ENCODE measurements at regions not wholly inside any gene's neighbourhood (a gene's known extent, or its start where the extent isn't known, plus 50 kb on each side); places are given as distances from the start of the nearest gene placed in this dataset.
A peak's percentile ranks its signal among the peaks of the same experiment; 100 is the strongest.
"Not testable (repeated sequence)": the region's sequence is repeated elsewhere in the genome, so short reads cannot be mapped to it uniquely, and the experiment has no call there.

DNA sequence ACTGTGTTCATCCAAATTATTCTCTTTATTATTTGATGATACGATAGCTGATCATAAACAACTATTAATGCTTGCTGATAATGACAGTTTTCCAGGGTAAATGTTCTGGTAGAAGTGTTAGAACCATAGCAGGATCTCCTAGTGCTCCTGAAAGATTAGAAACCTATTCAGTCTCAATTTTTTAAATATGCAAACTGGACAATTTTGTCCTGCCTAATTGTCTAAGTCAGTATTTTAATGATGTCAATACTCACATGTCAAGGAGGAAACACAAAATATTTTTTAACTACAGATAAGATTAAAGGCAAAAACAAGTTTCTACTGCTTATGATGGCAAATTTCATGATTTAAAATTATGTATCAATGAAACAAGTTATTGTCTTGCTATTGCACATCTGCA is 233.9 kb downstream of the RFPL4B start:
- DNase-seq (ENCODE audit: low spot score), result no peak

DNA sequence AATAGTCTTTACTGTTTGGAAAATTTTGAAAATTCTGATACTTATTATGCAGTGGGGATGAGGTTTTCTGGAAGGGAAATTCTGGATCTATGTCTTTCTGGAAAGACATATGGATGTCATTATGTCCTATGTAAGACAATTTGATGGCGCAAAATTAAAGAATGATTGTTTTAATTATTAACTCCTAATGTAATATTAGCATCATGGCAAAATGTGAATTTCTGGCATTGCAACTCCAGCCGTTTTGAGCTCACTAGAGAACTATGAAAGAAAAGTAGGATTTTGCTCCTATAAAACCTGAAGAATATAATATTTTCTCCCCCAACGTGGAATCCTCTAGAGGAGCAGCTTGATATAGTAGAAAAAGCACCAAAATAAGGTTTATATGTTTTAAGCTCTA is 243.2 kb downstream of the RFPL4B start:
- DNase-seq (ENCODE audit: low spot score), result no peak

DNA sequence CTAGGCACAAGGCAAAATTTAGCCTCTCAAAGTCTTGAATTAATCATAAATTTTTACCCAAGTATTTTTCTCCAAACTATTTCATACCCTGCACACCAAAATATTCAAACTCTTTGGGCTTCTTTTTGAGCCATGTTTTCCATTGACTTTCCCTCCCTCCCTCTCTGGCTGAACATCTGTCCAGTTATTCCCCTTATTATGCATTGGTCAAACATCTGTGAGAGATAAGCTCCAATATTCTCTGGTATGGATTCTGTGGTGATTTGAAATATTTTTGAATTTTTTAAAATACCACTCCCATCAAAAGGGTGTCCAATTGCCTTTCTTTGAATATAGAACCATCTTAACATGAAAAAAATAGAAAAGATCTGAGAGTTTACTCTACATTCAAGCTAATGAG is 244.2 kb downstream of the RFPL4B start:
- DNase-seq (ENCODE audit: low spot score), result no peak

DNA sequence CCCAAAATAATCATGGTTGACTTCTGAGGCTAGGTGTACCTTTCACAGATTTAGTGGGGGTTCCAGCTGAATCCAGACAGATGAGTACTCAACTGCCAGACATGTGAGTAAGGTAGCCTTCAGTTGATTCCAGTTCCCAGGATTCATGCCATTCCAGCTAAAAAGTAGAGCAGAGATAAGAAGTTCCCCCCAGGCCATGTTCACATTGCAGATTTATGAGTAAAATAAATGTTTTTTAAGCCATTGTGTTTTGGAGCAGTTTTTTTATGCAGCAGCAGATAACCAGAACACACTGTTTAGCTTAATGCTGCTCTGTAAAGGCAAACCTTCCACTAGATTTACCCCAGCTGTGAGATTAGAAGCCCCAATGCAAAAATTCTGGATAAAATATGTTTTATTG is 245.0 kb downstream of the RFPL4B start:
- no peak for DNase-seq (ENCODE audit: low spot score)

DNA sequence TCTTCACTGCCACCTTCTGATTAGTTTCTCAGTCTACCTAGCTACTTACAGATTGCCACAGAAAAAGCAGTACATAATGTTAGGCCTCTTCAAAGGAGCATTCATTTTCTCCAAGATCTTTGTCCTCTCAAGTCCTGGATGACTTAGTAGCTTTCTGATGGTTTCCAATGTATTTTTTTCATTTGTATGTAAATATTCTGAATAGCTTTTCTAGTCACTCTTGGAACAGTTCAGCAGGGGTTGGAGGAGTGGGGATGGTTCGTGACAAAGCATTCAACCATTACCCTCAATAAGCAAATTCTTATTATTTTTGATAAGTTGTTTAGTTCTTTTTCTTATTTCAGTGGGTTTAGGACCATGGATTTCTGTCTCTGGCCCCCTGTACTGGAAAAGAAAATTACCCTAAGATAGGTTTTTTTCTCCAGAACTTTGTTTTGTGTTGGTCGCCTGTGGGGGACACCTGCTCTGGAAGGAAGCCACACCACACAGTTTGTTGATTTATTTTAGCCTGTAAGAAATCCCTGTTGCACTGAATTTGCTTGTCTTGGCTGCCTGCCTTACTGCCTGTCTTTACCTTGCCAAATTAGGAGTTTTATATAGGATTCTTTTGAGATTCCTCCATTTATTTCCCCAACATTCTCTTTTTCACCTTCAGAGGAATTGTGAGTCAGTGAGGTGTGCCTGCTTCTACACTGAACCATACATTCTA is 247.9 kb downstream of the RFPL4B start:
- DNase-seq (ENCODE audit: low spot score), result no peak

DNA sequence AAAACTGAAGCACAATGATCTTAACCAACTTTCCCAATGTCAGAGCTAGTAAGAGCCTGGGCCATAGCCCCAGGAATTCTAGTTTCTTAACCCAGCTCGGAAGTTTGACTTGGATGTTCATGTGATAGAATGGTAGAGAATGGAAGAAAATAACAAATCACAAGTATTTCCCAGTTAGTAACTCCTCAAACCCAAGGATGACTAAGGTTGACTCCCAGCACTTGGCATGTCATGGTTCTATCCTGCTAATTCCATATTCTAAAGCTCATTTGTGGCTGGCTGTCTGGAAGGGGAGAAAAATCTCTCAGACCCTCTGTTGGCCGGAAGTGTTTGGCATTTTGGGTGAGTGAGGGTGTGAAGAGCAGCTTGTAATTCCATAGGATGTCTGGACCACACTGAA is 248.7 kb downstream of the RFPL4B start:
- DNase-seq (ENCODE audit: low spot score), result no peak

DNA sequence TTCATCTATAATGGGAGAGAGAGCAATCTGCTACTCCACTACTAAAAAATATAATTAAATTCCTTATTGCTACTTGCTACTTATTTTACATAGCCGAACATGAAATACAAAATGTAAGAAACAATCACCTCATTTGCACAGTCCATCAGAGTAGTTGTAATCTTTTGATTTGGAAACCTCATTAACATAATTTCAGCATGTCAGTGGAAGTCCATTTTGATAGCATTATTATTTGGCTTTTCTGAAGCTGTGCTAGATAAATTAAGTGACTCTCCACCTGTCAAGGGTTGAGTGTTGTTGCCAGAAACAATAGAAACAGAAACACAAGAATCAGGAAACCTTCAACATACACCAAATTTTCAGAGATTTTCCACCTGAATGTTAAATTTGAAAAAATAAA is 250.0 kb downstream of the RFPL4B start:
- no peak for DNase-seq (ENCODE audit: low spot score)

DNA sequence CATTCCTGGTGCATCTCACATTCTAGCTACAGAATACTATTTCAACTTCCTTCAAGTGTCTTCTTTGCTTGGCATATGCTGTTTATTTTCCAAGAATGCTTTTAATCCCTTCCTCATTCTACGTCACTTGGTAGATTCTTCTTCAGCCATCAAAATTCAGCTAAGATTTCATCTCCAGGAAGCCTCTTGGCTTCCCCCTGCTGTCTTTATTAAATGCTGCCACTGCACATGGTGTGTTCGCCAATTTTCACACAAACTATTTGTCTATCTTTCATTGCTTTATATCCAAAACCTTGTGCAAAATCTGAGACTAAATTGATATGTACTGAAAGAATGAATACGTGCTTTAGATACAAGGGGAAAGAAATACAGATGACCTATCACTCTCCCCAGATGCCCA is 253.0 kb downstream of the RFPL4B start:
- no peak for DNase-seq (ENCODE audit: low spot score)

DNA sequence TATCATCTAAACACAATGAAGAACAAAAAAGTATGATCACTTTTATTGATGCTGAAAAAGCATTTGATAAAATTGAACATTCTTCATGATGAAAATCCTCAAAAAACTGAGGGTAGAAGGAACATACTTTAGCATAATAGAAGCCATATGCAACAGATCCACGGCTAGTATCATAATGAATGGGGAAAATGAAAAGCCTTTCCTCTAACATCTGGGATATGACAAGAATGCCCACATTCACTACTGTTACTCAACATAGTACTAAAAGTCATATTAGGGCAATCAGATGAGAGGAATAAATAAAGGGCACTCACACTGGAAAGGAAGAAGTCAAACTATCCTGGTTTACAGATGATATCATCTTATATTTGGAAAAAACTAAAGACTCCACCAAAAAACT is 256.6 kb downstream of the RFPL4B start:
- DNase-seq (ENCODE audit: low spot score), result no peak

DNA sequence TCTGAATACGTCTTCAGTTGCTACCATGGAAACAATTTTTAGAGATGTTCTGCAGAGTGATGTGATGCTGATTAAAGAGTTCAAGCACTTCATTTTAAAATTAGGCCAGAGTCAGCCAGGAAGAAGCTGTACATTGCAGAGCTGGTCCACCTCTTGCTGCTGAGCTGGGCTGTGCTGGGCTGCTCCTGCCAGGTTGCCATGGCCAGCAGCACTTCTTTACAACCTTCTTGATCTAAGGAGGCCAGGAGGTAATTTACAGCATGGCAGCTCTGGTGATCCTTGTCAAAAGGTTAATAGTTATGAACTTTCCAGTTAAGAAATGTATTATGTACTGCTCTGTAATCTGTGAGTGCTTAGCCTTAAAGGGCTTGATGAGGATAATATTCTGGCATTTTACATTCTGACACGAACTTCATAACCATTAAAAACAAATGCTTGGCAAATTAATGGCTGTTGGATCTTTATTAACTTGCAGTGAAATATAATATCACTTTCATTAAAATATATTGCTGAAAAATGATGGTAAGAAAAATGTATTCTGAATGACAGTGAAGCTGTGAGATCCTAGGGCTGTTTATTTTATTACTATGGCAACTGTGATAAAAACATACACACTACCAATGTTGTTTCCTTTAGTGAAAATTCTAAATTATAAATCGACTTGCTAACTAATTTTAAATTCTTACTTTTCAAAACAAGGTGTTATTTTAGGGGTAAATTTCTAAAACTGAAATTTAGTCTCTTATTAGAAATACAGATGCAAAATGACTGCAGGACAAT is 259.7 kb downstream of the RFPL4B start:
- DNase-seq (ENCODE audit: low spot score), result no peak

DNA sequence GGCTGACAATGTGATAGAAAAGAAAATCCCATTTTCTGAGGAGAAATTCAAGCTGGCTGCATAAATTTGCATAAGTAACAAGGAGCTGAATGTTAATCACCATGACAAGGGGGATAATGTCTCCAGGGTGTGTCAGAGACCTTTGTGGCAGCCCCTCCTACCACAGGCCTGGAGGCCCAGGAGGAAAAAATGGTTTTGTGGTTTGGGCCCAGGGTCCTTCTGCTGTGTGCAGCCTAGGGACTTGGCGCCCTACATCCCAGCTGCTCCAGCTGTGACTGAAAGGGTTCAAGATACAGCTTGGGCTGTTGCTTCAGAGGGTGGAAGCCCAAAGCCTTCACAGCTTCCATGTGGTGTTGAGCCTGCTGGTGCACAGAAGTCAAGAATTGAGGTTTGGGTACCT is 261.8 kb downstream of the RFPL4B start:
- not testable (repeated sequence) for DNase-seq (ENCODE audit: low spot score)

DNA sequence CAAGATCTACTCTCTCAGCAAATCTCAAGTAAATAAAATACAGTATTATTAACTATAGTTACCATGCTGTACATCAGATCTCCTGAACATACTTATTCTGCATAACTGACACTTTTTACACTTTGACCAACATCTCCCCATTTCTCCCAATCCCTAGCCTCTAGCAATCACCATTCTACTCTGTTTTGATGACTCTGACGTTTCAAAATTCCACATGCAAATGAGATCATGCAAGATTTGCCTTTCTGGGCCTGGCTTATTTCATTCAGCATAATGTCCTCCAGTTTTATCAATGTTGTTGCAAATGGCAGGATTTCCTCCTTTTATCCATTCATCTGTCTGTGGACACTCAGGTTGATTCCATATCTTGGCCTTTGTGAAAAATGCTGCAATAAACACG is 266.3 kb downstream of the RFPL4B start:
- no peak for DNase-seq (ENCODE audit: low spot score)

DNA sequence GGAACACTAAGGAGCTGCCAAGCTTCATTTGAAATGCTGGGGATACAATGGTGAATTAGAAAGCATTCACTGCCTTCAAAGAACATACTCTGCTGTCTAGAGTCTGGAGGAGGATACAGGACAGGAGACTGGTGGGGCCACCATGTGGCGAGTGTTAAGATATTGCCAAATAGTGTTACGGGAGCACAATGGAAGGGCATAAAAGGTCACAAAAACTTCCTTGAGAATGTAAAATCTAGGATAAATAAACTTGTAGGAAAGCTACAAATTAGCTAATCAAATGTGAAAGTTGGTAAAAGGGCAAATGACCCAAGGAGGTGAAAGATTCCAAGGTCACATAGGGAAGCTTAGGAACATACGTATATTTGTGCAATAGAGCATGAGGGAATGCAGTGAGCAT is 271.7 kb downstream of the RFPL4B start:
- DNase-seq (ENCODE audit: low spot score), result no peak

DNA sequence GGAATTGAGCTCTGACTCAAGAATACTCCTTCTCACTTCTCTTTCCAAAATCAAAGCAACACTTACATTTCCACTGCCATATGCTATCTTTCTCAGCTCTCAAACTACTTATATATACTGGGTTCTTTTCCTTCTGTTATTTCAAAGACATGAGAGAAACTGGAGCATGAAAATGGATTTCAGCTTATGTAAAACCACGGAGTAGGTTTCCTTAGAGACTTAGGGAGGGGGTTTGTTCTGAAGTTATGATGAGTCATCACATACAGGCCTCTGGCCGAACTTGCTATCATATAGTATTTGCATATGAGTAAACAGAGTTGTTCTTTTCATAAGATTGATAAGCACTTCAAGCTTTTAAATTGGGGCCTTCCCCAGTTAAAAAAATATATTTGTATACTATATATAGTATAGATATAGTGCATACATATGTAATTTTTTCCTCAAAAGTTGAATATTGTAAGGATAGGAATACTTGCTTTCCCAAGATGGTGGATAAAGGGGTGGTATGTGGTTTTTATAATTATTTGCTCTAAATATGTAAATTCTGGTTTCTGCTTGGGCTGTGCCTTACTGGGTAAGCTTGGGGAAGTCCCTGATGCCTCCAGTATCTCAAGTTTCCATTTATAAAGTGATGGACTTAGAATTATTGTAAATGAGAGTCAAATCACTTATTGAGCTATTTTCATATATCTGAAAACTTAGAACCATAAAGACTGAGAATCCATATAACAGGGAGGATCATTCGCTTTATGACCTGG is 273.9 kb downstream of the RFPL4B start:
- DNase-seq (ENCODE audit: low spot score), result no peak

DNA sequence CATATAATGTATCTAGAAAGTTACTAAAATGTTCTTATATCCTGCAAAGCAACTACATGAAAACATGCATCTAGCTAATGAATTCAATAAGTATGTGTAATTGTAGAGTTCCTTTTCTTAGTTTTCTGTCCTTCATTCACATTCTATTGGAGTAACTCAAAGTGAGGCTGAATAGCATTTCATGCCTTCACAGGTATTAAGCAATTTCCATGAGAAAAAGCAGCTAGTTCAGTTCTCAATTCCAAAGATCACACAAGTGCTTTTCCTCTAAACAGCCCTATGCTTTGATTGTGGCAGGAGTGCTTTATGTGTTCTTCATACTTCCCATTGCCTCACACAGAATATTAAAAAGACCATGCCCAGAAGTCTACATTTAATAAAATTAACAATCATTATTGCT is 274.9 kb downstream of the RFPL4B start:
- no peak for DNase-seq (ENCODE audit: low spot score)

DNA sequence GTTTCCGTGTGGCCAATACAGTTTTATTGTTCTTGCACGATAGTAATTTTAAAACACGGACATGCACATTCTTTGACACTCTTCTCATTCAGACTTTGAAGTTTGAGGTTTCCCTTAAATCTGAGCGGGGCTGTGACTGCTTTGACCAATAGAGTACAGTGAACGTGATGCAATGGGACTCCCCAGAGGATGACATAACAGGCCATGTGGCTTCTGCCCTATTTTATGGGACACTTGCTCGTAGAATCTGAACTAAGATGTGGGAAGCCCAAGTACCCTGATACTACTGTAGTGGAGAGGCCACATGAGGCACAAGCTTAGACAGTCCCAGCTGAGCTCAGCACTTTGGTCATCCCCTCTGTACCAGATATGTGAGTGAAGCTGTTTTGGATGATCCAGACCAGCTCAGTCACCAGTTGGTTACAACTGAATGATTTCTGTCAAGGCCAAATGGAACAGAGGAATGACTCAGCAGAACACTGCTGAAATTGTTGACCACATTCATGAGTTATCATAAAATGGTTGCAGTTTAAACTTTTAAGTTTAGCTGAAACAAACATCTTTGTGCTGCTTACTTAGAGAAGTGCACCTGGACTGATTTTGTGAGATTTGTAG is 279.4 kb downstream of the RFPL4B start:
- DNase-seq (ENCODE audit: low spot score), result peak; percentile 15

DNA sequence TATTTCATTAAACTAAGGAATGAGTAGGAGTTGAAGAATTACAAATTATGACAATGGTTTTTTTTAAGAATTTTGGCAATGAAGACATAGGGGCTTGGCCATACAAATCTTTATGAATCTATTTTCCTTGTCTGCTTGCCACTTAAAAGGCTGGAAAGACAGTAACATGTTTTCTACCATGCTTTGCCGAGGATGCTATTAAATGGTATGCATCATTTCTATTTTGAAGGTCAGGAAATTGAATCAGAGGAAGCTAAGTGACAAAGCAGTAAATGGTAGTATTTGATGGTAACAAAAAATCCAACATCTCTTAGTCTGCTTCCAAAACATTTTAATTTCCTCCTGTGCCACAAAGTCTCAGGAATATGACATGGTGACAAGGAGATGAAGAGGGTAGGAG is 287.2 kb downstream of the RFPL4B start:
- DNase-seq (ENCODE audit: low spot score), result no peak

DNA sequence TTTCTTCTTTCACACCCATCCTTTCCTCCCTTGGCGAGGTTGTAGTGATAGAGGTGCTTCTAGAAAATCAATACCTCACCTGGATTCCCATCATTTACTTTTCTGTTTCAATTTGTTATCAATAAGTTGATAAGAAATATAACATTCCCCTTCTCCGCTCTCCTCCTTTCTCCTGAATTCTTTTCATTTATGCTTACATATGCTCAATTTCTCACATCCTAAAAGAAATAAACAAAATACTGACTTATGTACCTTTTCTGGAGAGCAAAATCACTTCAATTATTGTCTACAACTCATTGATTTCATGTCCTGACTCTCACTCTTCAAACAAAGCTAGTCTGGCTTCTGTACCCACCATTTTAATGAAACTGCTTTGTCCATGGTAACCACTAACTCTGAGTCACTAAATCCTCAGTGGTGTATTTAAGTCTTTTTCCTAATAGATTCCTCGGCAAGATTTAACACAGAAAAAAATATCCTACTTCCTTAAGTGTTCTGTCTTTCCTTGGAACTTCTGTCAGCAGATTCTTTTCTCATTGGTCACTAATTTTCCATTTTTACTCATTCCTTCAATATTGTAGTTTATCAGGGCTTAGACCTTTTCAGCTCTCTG is 289.6 kb downstream of the RFPL4B start:
- peak; percentile 31 for DNase-seq (ENCODE audit: low spot score)

DNA sequence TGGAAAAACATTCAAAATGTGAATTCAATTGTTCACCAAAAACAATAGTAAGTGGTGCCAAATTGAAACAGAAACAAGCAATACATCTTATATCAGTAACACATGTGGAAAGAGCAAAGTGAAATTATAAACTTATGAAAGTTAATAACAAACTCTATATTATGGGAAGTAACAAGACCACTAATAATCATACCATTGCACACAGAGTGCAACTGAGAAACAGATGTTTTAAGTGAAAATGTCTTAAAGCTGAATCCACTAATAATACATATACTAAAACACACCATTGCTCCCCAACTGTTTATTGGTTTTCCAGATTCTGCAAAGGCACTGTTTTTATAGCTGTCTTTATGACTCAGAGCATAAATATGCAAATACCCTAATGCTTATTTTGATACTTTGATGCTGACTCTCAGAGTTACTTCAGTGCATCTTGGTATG is 292.3 kb downstream of the RFPL4B start:
- DNase-seq (ENCODE audit: low spot score), result peak; percentile 21

DNA sequence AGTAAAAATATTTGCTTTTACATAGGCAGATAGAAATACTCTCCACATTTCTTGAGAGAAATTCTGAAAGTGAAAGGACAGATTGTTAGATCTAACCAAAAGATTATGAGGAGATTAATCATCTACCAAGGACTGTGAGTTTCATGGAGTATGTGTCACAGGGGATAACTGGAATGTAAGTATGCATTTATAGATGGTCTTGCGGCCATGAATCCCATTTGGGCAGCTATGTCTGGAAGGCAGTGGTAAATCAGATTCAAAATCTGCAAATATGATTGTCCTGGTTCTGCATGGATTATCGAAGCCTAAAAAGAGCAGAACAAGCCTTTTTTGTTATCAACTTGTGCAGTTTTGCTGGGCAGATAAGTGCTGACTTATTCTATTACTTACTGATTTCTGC is 293.8 kb downstream of the RFPL4B start:
- peak; percentile 55 for DNase-seq (ENCODE audit: low spot score)

DNA sequence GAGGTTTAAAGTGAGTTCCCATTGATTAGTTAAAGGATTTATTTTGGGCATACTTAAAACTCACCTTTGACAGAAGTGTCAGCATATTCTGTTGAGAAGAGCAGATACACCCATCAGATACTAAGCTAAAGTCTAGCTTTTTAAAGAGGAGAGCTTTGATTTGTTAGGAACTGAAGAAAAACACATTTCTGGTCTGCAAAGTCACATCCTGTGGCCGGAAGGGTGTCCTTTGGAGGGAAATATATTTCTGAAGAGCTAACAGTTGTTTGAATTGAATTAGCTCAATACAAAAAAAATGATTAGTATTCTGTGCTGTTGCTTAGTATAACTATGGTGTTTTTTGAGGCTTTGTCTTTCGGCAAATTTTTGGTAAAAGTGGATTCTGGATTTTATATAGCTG is 302.7 kb downstream of the RFPL4B start:
- DNase-seq (ENCODE audit: low spot score), result no peak

DNA sequence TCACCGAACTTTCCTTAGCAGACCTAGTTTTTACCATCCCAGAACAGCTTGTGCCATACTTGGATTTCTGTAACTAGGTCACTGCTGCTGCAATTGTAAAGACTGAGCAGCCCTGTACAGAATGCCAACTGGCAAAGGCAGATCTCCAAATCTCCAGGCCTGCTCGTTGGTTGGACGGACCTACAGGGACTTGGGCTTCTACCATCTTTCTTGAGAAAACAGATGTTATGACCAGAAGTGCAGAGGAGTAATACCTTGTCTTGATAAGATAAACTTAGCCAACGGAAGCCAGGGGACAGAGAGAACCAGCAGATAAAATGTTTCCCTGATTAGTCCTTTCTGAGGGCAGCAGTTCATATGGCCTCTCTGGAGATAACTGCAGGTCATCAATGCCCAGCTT is 304.1 kb downstream of the RFPL4B start:
- no peak for DNase-seq (ENCODE audit: low spot score)

Data from hepatic stellate cell (primary cell).